ENCODE measurements at regions not wholly inside any gene's neighbourhood (a gene's known extent, or its start where the extent isn't known, plus 50 kb on each side); places are given as distances from the start of the nearest gene placed in this dataset.

GRCh38 chrX:13506574-13506973, 62.8 kb upstream of the EGFL6 start:
- peak; percentile 41 for DNase-seq (ENCODE audit: low read depth, low spot score)
- Mint-ChIP-seq H3K9me3 (peaks cover 16% of the 10 kb centered on the region), H3K27ac (ENCODE audit: unreplicated experiment) (no peak overlapping the region), H3K27me3 (ENCODE audit: low read depth) (no peaks in the 10 kb centered on the region), H3K36me3 (ENCODE audit: low read depth) (peaks cover 3% of the 10 kb centered on the region), H3K4me3 (no peak overlapping the region), H3K4me1 (peaks cover 12% of the 10 kb centered on the region)
- TF ChIP-seq CTCF (conservative IDR thresholded peaks at IDR 0.05) = peak; percentile 81

- peaks cover 26% of the 10 kb centered on the region for H3K9me3 Mint-ChIP-seq
- no peak overlapping the region for H3K4me3 Mint-ChIP-seq
- no peak for DNase-seq (ENCODE audit: low read depth, low spot score)
- peaks cover 8% of the 10 kb centered on the region for H3K4me1 Mint-ChIP-seq
- no peak for TF ChIP-seq CTCF (conservative IDR thresholded peaks at IDR 0.05)
- no peak overlapping the region for H3K27ac Mint-ChIP-seq (ENCODE audit: unreplicated experiment)
- peaks cover 3% of the 10 kb centered on the region for H3K36me3 Mint-ChIP-seq (ENCODE audit: low read depth)
- H3K27me3 Mint-ChIP-seq (ENCODE audit: low read depth) = no peaks in the 10 kb centered on the region
These were observed 66.8 kb upstream of the EGFL6 start for GRCh38 chrX:13502590-13502989.

- Mint-ChIP-seq H3K9me3 (peaks cover 20% of the 10 kb centered on the region), H3K36me3 (ENCODE audit: low read depth) (peaks cover 4% of the 10 kb centered on the region), H3K4me1 (peaks cover 4% of the 10 kb centered on the region), H3K4me3 (no peak overlapping the region), H3K27me3 (ENCODE audit: low read depth) (no peaks in the 10 kb centered on the region), H3K27ac (ENCODE audit: unreplicated experiment) (no peak overlapping the region)
- TF ChIP-seq CTCF (conservative IDR thresholded peaks at IDR 0.05) = no peak
- DNase-seq (ENCODE audit: low read depth, low spot score) = no peak
These were observed 69.7 kb upstream of the EGFL6 start for GRCh38 chrX:13499736-13500135.

- Mint-ChIP-seq H3K4me1 (peaks cover 4% of the 10 kb centered on the region), H3K27me3 (ENCODE audit: low read depth) (no peaks in the 10 kb centered on the region), H3K27ac (ENCODE audit: unreplicated experiment) (no peak overlapping the region), H3K9me3 (peaks cover 16% of the 10 kb centered on the region), H3K4me3 (no peak overlapping the region), H3K36me3 (ENCODE audit: low read depth) (peaks cover 4% of the 10 kb centered on the region)
- no peak for TF ChIP-seq CTCF (conservative IDR thresholded peaks at IDR 0.05)
- DNase-seq (ENCODE audit: low read depth, low spot score) = no peak
These were observed 71.2 kb upstream of the EGFL6 start for GRCh38 chrX:13498238-13498637.

- Mint-ChIP-seq H3K4me3 (no peak overlapping the region), H3K9me3 (peaks cover 16% of the 10 kb centered on the region), H3K27me3 (ENCODE audit: low read depth) (no peaks in the 10 kb centered on the region), H3K27ac (ENCODE audit: unreplicated experiment) (no peak overlapping the region), H3K36me3 (ENCODE audit: low read depth) (peaks cover 4% of the 10 kb centered on the region), H3K4me1 (no peaks in the 10 kb centered on the region)
- DNase-seq (ENCODE audit: low read depth, low spot score) = no peak
- TF ChIP-seq CTCF (conservative IDR thresholded peaks at IDR 0.05) = no peak
These were observed 74.2 kb upstream of the EGFL6 start for GRCh38 chrX:13495232-13495631.

GRCh38 chrX:13494562-13494961, 74.8 kb upstream of the EGFL6 start:
- H3K4me3 Mint-ChIP-seq = no peak overlapping the region
- H3K27me3 Mint-ChIP-seq (ENCODE audit: low read depth) = no peaks in the 10 kb centered on the region
- H3K36me3 Mint-ChIP-seq (ENCODE audit: low read depth) = peaks cover 4% of the 10 kb centered on the region
- no peaks in the 10 kb centered on the region for H3K4me1 Mint-ChIP-seq
- no peak overlapping the region for H3K27ac Mint-ChIP-seq (ENCODE audit: unreplicated experiment)
- peaks cover 16% of the 10 kb centered on the region for H3K9me3 Mint-ChIP-seq
- DNase-seq (ENCODE audit: low read depth, low spot score) = no peak
- no peak for TF ChIP-seq CTCF (conservative IDR thresholded peaks at IDR 0.05)

Data from neural crest cell (in vitro differentiated cells).